Activated CD4-positive, alpha-beta T cell treated with anti-CD3 and anti-CD28 coated beads for 1 hour (primary cell): ENCODE measurements at regions not wholly inside any gene's neighbourhood (a gene's known extent, or its start where the extent isn't known, plus 50 kb on each side); places are given as distances from the start of the nearest gene placed in this dataset.

Source experiments
- DNase-seq: peaks from one replicate; pipeline ENCODE4 v3.0.0-alpha.2; 2020

GRCh38 chr20:24134930-24135329, 146.4 kb upstream of the GGTLC1 start:
- no peak for DNase-seq

DNA sequence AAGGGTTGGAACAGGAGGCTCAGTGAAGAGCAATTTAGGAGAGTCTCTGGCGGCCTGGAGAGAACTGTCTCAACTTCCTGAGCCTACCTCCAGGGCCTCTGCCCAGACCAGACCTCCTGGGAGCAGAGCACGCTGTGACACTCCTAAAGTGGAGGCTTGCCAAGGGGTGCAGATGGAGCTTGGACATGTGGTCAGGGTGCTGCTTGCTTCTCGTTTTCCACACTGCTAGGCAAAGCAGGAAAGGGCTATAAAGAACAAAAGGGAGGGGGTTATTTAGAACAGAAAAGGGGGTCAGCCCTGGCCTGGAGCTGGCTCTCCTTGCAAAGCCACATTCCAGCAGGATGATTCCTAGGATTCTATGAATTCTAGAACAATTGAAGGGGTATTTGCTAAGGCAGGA, 145.7 kb upstream of the GGTLC1 start:
- DNase-seq, result no peak

- DNase-seq, result no peak
These were observed 143.7 kb upstream of the GGTLC1 start for GRCh38 chr20:24132246-24132645.

- no peak for DNase-seq
These were observed 143.1 kb upstream of the GGTLC1 start for GRCh38 chr20:24131684-24132083.

DNA sequence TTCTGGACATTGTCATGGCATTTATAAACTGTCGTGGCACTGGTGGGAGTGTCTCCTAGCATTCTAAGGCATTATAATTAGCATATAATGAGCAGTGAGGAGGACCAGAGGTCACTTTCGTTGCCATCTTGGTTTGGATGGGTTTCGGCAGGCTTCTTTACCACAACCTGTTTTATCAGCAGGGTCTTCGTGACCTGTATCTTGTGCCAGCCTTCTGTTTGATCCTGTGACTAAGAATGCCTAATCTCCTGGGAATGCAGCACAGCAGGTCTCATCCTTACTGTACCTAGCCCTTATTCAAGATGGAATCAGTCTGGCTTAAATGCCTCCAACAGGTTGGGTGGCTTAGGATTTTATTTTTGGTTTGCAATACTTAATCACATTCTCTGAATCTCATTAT, 142.7 kb upstream of the GGTLC1 start:
- no peak for DNase-seq

DNA sequence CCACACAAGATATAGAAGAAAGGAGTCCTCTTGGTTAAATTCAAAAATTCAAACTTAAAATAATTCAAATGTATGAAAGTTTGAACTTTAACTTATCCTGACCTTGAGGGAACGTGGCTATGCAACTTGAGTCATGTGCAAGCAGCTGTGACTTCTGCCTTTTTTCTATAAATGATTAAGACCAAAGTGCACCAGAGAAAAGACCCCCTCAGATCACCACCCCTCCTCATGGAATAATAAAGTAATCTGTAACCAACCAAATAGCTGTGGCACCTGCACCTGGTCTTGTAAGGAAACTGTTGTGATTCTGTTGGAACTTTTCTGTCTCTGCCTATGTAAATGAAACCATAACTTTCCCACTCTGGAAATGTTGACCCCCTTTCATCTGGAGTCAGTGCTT, 141.1 kb upstream of the GGTLC1 start:
- DNase-seq, result no peak

GRCh38 chr20:24124951-24125650, 136.5 kb upstream of the GGTLC1 start:
- DNase-seq, result no peak

GRCh38 chr20:24124003-24124402, 135.4 kb upstream of the GGTLC1 start:
- DNase-seq, result no peak

GRCh38 chr20:24118441-24119175, 130.0 kb upstream of the GGTLC1 start:
- no peak for DNase-seq

GRCh38 chr20:24118034-24118433, 129.5 kb upstream of the GGTLC1 start:
- DNase-seq, result no peak

DNA sequence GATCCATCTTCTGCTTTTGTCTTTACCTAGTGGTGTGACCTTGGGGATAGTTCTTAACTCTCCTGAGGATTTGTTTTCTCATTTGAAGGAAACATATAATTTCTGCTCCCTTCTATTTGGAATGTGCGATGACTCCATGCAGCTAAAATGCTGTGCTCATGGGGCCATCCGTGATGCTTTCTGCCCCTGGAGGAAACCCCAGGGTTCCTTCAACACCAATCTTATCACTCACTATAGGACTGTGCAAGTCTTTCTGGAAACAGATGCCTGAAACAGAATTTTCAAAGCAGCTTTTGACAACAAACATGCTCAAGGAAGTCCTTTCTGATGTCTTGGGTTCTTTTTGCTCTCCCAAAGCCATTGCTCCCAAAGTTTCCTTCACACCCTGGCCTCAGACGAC, 128.8 kb upstream of the GGTLC1 start:
- no peak for DNase-seq

- no peak for DNase-seq
These were observed 128.0 kb upstream of the GGTLC1 start for GRCh38 chr20:24116611-24117010.

DNA sequence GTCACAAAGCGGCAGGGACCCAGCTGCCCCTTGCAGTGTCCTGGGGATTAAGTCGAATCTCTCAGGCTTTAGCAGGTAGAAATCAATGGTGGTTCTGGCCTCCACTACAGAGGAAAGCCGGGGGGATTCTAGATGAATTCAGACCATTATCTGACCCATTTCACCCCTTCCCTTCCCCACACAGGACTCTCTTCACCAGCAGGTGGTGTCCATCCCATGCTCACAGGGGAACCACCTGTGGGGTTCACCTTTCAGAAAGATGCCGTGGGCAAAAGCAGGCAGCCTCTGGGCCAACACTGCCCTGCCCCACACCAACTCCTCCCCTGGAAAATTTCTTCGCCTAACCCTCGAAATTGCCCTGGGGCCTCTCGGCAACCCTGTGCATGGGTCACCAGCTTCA, 123.8 kb upstream of the GGTLC1 start:
- no peak for DNase-seq

- no peak for DNase-seq
These were observed 123.3 kb upstream of the GGTLC1 start for GRCh38 chr20:24111858-24112257.

DNA sequence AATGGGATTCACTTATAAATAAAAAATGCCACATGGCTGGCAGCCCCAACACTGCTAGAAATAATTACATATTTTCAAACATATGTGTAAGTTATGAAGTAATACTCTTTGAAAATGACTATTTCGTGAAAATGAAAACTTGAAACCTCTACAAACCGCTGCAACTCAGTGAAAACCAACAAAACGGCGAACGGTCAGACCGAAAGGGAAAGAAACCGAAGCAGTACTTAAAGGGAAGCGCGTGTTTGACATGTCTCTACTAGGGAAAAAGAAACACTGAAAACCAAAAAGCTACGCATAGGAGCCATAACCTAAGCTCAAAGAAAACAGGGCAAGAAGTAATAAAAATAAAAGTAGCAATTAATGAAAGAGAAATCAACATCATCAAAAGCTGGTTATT, 121.0 kb upstream of the GGTLC1 start:
- no peak for DNase-seq

DNA sequence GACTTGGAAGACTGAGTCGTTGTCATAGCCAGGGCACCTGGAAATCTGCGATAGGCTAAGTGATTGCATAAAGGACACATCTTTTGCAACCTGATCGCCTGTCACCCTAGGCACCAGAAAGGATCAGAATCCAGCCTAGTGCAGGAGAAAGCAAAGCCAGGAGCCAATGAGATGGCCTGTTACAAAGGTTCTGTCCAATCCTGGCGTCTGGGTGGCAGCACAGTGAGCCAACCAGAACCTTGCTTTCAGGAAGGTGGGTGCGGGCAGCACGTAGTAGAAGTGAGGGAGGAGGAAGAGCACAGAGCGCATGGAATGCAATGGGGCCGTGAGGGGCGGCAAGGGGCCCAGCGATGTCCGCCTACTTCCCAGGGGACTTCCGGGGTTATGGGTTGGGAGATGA, 120.4 kb upstream of the GGTLC1 start:
- no peak for DNase-seq

GRCh38 chr20:24108581-24108980, 120.0 kb upstream of the GGTLC1 start:
- DNase-seq, result no peak

- no peak for DNase-seq
These were observed 118.3 kb upstream of the GGTLC1 start for GRCh38 chr20:24106801-24107445.

GRCh38 chr20:24106150-24106800, 117.7 kb upstream of the GGTLC1 start:
- DNase-seq, result no peak

DNA sequence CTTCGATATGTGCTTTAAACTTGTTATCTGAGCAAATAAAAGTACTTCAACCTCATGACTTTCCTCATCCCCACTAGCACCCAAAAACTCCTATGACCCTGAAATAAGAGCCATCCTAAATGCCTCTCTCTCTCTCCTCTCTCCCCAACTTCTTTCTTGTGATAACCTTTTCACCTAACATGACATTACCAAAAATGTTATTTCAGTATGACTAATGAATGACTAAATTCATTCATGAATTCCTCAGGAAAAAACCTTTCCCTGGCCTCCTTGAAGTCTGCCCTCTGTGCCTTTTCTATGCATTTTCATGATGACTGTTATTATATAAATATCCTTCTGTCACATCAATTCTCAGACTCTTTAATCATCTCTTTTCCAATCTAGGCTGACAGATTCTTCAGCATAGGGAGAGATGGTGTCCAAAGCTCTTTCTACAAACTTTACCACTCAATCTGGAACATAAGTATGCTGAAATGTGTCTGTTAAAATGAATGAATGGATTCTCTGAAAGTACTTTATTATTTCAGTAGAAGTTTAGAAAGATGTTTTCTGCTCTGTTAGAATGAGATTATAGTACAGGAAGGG, 114.3 kb upstream of the GGTLC1 start:
- no peak for DNase-seq

DNA sequence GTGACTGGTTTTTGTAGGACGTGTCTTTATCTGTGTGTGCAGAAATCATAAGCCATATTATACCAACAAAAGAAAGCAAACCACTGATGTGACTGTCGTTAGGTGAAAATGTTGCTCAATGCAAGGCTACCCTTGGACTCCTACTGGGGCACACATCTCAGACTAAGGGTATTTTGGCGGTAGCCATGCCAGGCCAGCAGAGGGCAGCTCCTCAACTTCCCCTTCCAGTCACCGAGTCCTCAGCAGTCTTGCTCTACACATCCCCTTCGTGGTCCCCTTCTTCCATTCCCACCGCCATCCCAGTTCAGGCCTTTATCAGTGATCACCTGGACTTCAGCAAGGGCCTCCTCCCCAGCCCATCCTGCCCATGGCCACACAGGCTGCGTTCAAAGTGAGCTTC, 113.7 kb upstream of the GGTLC1 start:
- no peak for DNase-seq

DNA sequence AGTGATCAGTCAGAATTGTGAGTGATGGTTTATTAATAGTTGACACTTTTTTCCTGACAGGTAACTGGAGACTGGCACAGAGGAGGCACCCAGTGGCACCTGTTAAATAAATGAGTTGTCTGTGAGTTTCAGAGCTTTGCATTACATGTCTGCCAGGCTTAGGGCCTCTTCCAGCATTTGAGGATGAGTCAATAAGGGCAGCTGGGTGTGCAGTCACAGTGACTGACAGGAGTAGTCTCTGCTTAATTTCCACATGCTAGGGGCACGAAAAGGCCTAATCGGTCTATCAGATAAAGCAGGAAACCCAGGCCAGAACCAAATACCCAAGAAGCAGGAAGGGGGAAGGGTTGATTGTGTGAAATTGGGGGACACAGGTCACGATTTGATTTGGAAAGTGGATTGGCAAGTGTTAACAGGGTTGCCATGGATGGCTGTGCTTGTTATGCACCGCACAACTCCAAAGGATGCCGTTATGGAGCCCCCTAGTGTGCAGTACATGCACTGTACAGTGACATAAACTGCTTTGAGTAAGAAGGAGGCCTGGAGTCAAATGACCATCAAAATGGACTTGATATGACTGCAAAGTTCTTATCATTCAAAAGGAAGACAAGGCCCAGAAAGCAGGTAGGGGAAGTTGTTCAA, 111.9 kb upstream of the GGTLC1 start:
- peak; percentile 38 for DNase-seq

- DNase-seq, result no peak
These were observed 110.3 kb upstream of the GGTLC1 start for GRCh38 chr20:24098886-24099285.
